ENCODE measurements at regions not wholly inside any gene's neighbourhood (a gene's known extent, or its start where the extent isn't known, plus 50 kb on each side); places are given as distances from the start of the nearest gene placed in this dataset.
"Not testable (repeated sequence)": the region's sequence is repeated elsewhere in the genome, so short reads cannot be mapped to it uniquely, and the experiment has no call there.

- Histone ChIP-seq H3K9me3 (ENCODE audit: low read length) (no peaks in the 10 kb centered on the region), H3K4me1 (ENCODE audit: insufficient read depth, low read length) (no peaks in the 10 kb centered on the region), H3K9ac (ENCODE audit: low read length) (no peak overlapping the region), H3K9me2 (replicated peaks; ENCODE audit: low read length) (no peaks in the 10 kb centered on the region), H3K4me2 (ENCODE audit: low read length) (no peak overlapping the region), H4K20me1 (ENCODE audit: low read length) (no peaks in the 10 kb centered on the region), H3K4me3 (ENCODE audit: low read length) (no peak overlapping the region), H2AFZ (ENCODE audit: low read length) (no peak overlapping the region), H3K36me3 (ENCODE audit: low read depth, low read length) (no peaks in the 10 kb centered on the region), H3K79me2 (ENCODE audit: low read length) (no peaks in the 10 kb centered on the region), H3K27me3 (ENCODE audit: low read length) (no peaks in the 10 kb centered on the region), H3F3A (ENCODE audit: low read length, unreplicated experiment) (no peaks in the 10 kb centered on the region), H3K27ac (ENCODE audit: low read length) (no peak overlapping the region)
- CTCF ChIA-PET: no interaction called here
- BruUV-seq (replicated peaks): no TSS peak
- intact Hi-C loops (cut with micrococcal nuclease): no loop called here
- no peak for TF ChIP-seq EZH2 (IDR thresholded peaks at IDR 0.05; ENCODE audit: low read length, unreplicated experiment)
- TF ChIP-seq CTCF (conservative IDR thresholded peaks at IDR 0.05; ENCODE audit: low read depth, low read length): no peak
- TF ChIP-seq EZH2phosphoT487 (IDR thresholded peaks at IDR 0.05; ENCODE audit: borderline replicate concordance, low read length): no peak
- ATAC-seq (no peak), DNase-seq (no peak)
- POLR2A ChIA-PET (ENCODE audit: unreplicated experiment): no interaction called here
Observed at GRCh38 chr2:195148004-195148403, 509.0 kb upstream of the SLC39A10 start.

- Histone ChIP-seq H2AFZ (ENCODE audit: low read length) (no peak overlapping the region), H3K4me1 (ENCODE audit: insufficient read depth, low read length) (no peaks in the 10 kb centered on the region), H3K4me3 (ENCODE audit: low read length) (no peak overlapping the region), H3K27ac (ENCODE audit: low read length) (no peak overlapping the region), H3K27me3 (ENCODE audit: low read length) (no peaks in the 10 kb centered on the region), H3K9me3 (ENCODE audit: low read length) (no peaks in the 10 kb centered on the region), H3K9ac (ENCODE audit: low read length) (no peak overlapping the region), H3K36me3 (ENCODE audit: low read depth, low read length) (no peaks in the 10 kb centered on the region), H3K79me2 (ENCODE audit: low read length) (no peaks in the 10 kb centered on the region), H3K9me2 (replicated peaks; ENCODE audit: low read length) (no peaks in the 10 kb centered on the region), H3K4me2 (ENCODE audit: low read length) (no peak overlapping the region), H4K20me1 (ENCODE audit: low read length) (no peaks in the 10 kb centered on the region), H3F3A (ENCODE audit: low read length, unreplicated experiment) (no peaks in the 10 kb centered on the region)
- no TSS peak for BruUV-seq (replicated peaks)
- POLR2A ChIA-PET (ENCODE audit: unreplicated experiment): no interaction called here
- intact Hi-C loops (cut with micrococcal nuclease): no loop called here
- TF ChIP-seq EZH2 (IDR thresholded peaks at IDR 0.05; ENCODE audit: low read length, unreplicated experiment) (no peak), EZH2phosphoT487 (IDR thresholded peaks at IDR 0.05; ENCODE audit: borderline replicate concordance, low read length) (no peak), CTCF (conservative IDR thresholded peaks at IDR 0.05; ENCODE audit: low read depth, low read length) (no peak)
- CTCF ChIA-PET: no interaction called here
- DNase-seq (no peak), ATAC-seq (no peak)
Observed at GRCh38 chr2:195146761-195147541, 510.1 kb upstream of the SLC39A10 start.

- intact Hi-C loops (cut with micrococcal nuclease): no loop called here
- DNase-seq (no peak), ATAC-seq (no peak)
- H3K4me3 ChIP-seq (ENCODE audit: low read length): no peak overlapping the region
- H3K9ac ChIP-seq (ENCODE audit: low read length): no peak overlapping the region
- H3K4me2 ChIP-seq (ENCODE audit: low read length): no peak overlapping the region
- BruUV-seq (replicated peaks): no TSS peak
- no peaks in the 10 kb centered on the region for H3F3A ChIP-seq (ENCODE audit: low read length, unreplicated experiment)
- no peaks in the 10 kb centered on the region for H3K4me1 ChIP-seq (ENCODE audit: insufficient read depth, low read length)
- H3K9me3 ChIP-seq (ENCODE audit: low read length): no peaks in the 10 kb centered on the region
- POLR2A ChIA-PET (ENCODE audit: unreplicated experiment): no interaction called here
- H3K27ac ChIP-seq (ENCODE audit: low read length): no peak overlapping the region
- H4K20me1 ChIP-seq (ENCODE audit: low read length): no peaks in the 10 kb centered on the region
- H3K79me2 ChIP-seq (ENCODE audit: low read length): no peaks in the 10 kb centered on the region
- no peak for TF ChIP-seq EZH2phosphoT487 (IDR thresholded peaks at IDR 0.05; ENCODE audit: borderline replicate concordance, low read length)
- no peak for TF ChIP-seq EZH2 (IDR thresholded peaks at IDR 0.05; ENCODE audit: low read length, unreplicated experiment)
- no peak for TF ChIP-seq CTCF (conservative IDR thresholded peaks at IDR 0.05; ENCODE audit: low read depth, low read length)
- no peaks in the 10 kb centered on the region for H3K9me2 ChIP-seq (replicated peaks; ENCODE audit: low read length)
- H2AFZ ChIP-seq (ENCODE audit: low read length): no peak overlapping the region
- H3K36me3 ChIP-seq (ENCODE audit: low read depth, low read length): no peaks in the 10 kb centered on the region
- CTCF ChIA-PET: no interaction called here
- no peaks in the 10 kb centered on the region for H3K27me3 ChIP-seq (ENCODE audit: low read length)
Observed at GRCh38 chr2:195138435-195138834, 518.6 kb upstream of the SLC39A10 start.

GRCh38 chr2:195125889-195126288, 531.1 kb upstream of the SLC39A10 start:
- H3K9ac ChIP-seq (ENCODE audit: low read length); POLR2A ChIA-PET (ENCODE audit: unreplicated experiment); H3K9me3 ChIP-seq (ENCODE audit: low read length); H3K27ac ChIP-seq (ENCODE audit: low read length); BruUV-seq (replicated peaks); H3F3A ChIP-seq (ENCODE audit: low read length, unreplicated experiment); H3K9me2 ChIP-seq (replicated peaks; ENCODE audit: low read length); H2AFZ ChIP-seq (ENCODE audit: low read length); H3K4me3 ChIP-seq (ENCODE audit: low read length); intact Hi-C loops (cut with micrococcal nuclease); DNase-seq; H4K20me1 ChIP-seq (ENCODE audit: low read length); H3K4me2 ChIP-seq (ENCODE audit: low read length); CTCF ChIA-PET; H3K36me3 ChIP-seq (ENCODE audit: low read depth, low read length); H3K27me3 ChIP-seq (ENCODE audit: low read length); H3K79me2 ChIP-seq (ENCODE audit: low read length); H3K4me1 ChIP-seq (ENCODE audit: insufficient read depth, low read length); ATAC-seq: not testable (repeated sequence)
